HG03025 (cell line): ENCODE measurements at regions not wholly inside any gene's neighbourhood (a gene's known extent, or its start where the extent isn't known, plus 50 kb on each side); places are given as distances from the start of the nearest gene placed in this dataset.

ENCODE experiments used
- ATAC-seq: cut with Tn5 transposase; IDR thresholded peaks from one replicate; pipeline ENCODE4 v1.9.1; 2021; ENCODE audit warnings: mild to moderate bottlenecking, moderate library complexity; ENCODE audit not compliant: unreplicated experiment, low FRiP score

- ATAC-seq, result no peak
Measured at GRCh38 chr5:52491071-52491787, 296.5 kb upstream of the ITGA1 start.

- no peak for ATAC-seq
Measured at GRCh38 chr5:52491818-52492217, 295.9 kb upstream of the ITGA1 start.

- no peak for ATAC-seq
Measured at GRCh38 chr5:52497133-52497693, 290.5 kb upstream of the ITGA1 start.

GRCh38 chr5:52498607-52499006 lies 289.1 kb upstream of the ITGA1 start:
- ATAC-seq, result no peak

GRCh38 chr5:52502460-52502999 lies 285.2 kb upstream of the ITGA1 start:
- no peak for ATAC-seq

GRCh38 chr5:52504584-52505240 lies 283.0 kb upstream of the ITGA1 start:
- ATAC-seq, result no peak

- no peak for ATAC-seq
Measured at GRCh38 chr5:52517667-52518066, 270.0 kb upstream of the ITGA1 start.

GRCh38 chr5:52520171-52520570 lies 267.5 kb upstream of the ITGA1 start:
- no peak for ATAC-seq

GRCh38 chr5:52521236-52521635 lies 266.5 kb upstream of the ITGA1 start:
- ATAC-seq, result no peak

GRCh38 chr5:52523701-52524100 lies 264.0 kb upstream of the ITGA1 start:
- ATAC-seq, result no peak

- ATAC-seq, result no peak
Measured at GRCh38 chr5:52531105-52531504, 256.6 kb upstream of the ITGA1 start.

- ATAC-seq, result no peak
Measured at GRCh38 chr5:52543594-52543993, 244.1 kb upstream of the ITGA1 start.

GRCh38 chr5:52544738-52545137 lies 243.0 kb upstream of the ITGA1 start:
- ATAC-seq, result no peak

- ATAC-seq, result no peak
Measured at GRCh38 chr5:52554293-52554692, 233.4 kb upstream of the ITGA1 start.

GRCh38 chr5:52560366-52560765 lies 227.3 kb upstream of the ITGA1 start:
- ATAC-seq, result no peak

- no peak for ATAC-seq
Measured at GRCh38 chr5:52562473-52562872, 225.2 kb upstream of the ITGA1 start.

GRCh38 chr5:52564587-52564986 lies 223.1 kb upstream of the ITGA1 start:
- ATAC-seq, result no peak

- no peak for ATAC-seq
Measured at GRCh38 chr5:52577546-52577945, 210.2 kb upstream of the ITGA1 start.

- no peak for ATAC-seq
Measured at GRCh38 chr5:52579391-52579790, 208.3 kb upstream of the ITGA1 start.

GRCh38 chr5:52580921-52581320 lies 206.8 kb upstream of the ITGA1 start:
- no peak for ATAC-seq

- ATAC-seq, result no peak
Measured at GRCh38 chr5:52582313-52582712, 205.4 kb upstream of the ITGA1 start.

- ATAC-seq, result no peak
Measured at GRCh38 chr5:52587131-52587530, 200.6 kb upstream of the ITGA1 start.
